SK-MEL-5 (cell line): ENCODE measurements at regions not wholly inside any gene's neighbourhood (a gene's known extent, or its start where the extent isn't known, plus 50 kb on each side); places are given as distances from the start of the nearest gene placed in this dataset.
A peak's percentile ranks its signal among the peaks of the same experiment; 100 is the strongest.
"Not testable (repeated sequence)": the region's sequence is repeated elsewhere in the genome, so short reads cannot be mapped to it uniquely, and the experiment has no call there.

ENCODE experiments used
- DNase-seq: peaks from one replicate; pipeline ENCODE4 v3.0.0-alpha.2; 2016; ENCODE audit warnings: low read depth, low spot score
- in situ Hi-C: cut with HindIII; loops from 2 replicates; pipeline ENCODE4 v1.10.0; 2016; ENCODE audit warnings: low sequenced_read_pairs, high pct_unique_total_duplicates, low pct_unique_long_range_greater_than_20kb

- peak; percentile 28 for DNase-seq
- in situ Hi-C loops = not testable (repeated sequence)
These were observed 318.4 kb downstream of the ZFHX3 start for GRCh38 chr16:72729552-72729951.

- in situ Hi-C loops = no loop called here
- no peak for DNase-seq
These were observed 319.4 kb downstream of the ZFHX3 start for GRCh38 chr16:72728516-72728915.

- in situ Hi-C loops = no loop called here
- DNase-seq = no peak
These were observed 320.4 kb downstream of the ZFHX3 start for GRCh38 chr16:72727565-72727964.

GRCh38 chr16:72725643-72726042 lies 322.3 kb downstream of the ZFHX3 start:
- no peak for DNase-seq
- in situ Hi-C loops = no loop called here

GRCh38 chr16:72723781-72724180 lies 324.1 kb downstream of the ZFHX3 start:
- in situ Hi-C loops = no loop called here
- DNase-seq = no peak

GRCh38 chr16:72722552-72722951 lies 325.4 kb downstream of the ZFHX3 start:
- in situ Hi-C loops = no loop called here
- peak; percentile 28 for DNase-seq

GRCh38 chr16:72721981-72722380 lies 325.9 kb downstream of the ZFHX3 start:
- DNase-seq = peak; percentile 35
- in situ Hi-C loops = no loop called here

GRCh38 chr16:72715267-72715666 lies 332.7 kb downstream of the ZFHX3 start:
- no peak for DNase-seq
- in situ Hi-C loops = no loop called here

- in situ Hi-C loops = no loop called here
- DNase-seq = no peak
These were observed 336.1 kb downstream of the ZFHX3 start for GRCh38 chr16:72711823-72712222.

- in situ Hi-C loops = no loop called here
- no peak for DNase-seq
These were observed 342.1 kb downstream of the ZFHX3 start for GRCh38 chr16:72705801-72706200.

GRCh38 chr16:72704746-72705372 lies 343.1 kb downstream of the ZFHX3 start:
- DNase-seq = no peak
- in situ Hi-C loops = no loop called here

GRCh38 chr16:72689851-72690250 lies 358.1 kb downstream of the ZFHX3 start:
- no peak for DNase-seq
- in situ Hi-C loops = no loop called here

- in situ Hi-C loops = no loop called here
- no peak for DNase-seq
These were observed 367.2 kb downstream of the ZFHX3 start for GRCh38 chr16:72680732-72681131.

- no peak for DNase-seq
- in situ Hi-C loops = no loop called here
These were observed 368.1 kb downstream of the ZFHX3 start for GRCh38 chr16:72679856-72680255.

- no peak for DNase-seq
- in situ Hi-C loops = no loop called here
These were observed 370.1 kb downstream of the ZFHX3 start for GRCh38 chr16:72677662-72678447.

GRCh38 chr16:72673118-72673517 lies 374.8 kb downstream of the ZFHX3 start:
- DNase-seq = no peak
- in situ Hi-C loops = no loop called here

GRCh38 chr16:72666267-72666666 lies 381.7 kb downstream of the ZFHX3 start:
- in situ Hi-C loops = no loop called here
- peak; percentile 22 for DNase-seq

GRCh38 chr16:72665701-72666100 lies 382.2 kb downstream of the ZFHX3 start:
- no peak for DNase-seq
- in situ Hi-C loops = no loop called here
